ENCODE measurements at regions not wholly inside any gene's neighbourhood (a gene's known extent, or its start where the extent isn't known, plus 50 kb on each side); places are given as distances from the start of the nearest gene placed in this dataset.
"Not testable (repeated sequence)": the region's sequence is repeated elsewhere in the genome, so short reads cannot be mapped to it uniquely, and the experiment has no call there.

- DNase-seq = no peak
Measured at GRCh38 chr3:82376883-82377282, 615.4 kb upstream of the GBE1 start.

- not testable (repeated sequence) for DNase-seq
Measured at GRCh38 chr3:82373833-82374232, 612.4 kb upstream of the GBE1 start.

- no peak for DNase-seq
Measured at GRCh38 chr3:82364827-82365226, 603.4 kb upstream of the GBE1 start.

- no peak for DNase-seq
Measured at GRCh38 chr3:82363131-82363530, 601.7 kb upstream of the GBE1 start.

GRCh38 chr3:82355228-82355627 lies 593.8 kb upstream of the GBE1 start:
- no peak for DNase-seq

- DNase-seq = no peak
Measured at GRCh38 chr3:82354228-82354627, 592.8 kb upstream of the GBE1 start.

GRCh38 chr3:82353306-82354171 lies 592.1 kb upstream of the GBE1 start:
- DNase-seq = no peak

- DNase-seq = no peak
Measured at GRCh38 chr3:82347585-82347984, 586.1 kb upstream of the GBE1 start.

- DNase-seq = no peak
Measured at GRCh38 chr3:82342521-82342920, 581.1 kb upstream of the GBE1 start.

GRCh38 chr3:82329300-82329699 lies 567.9 kb upstream of the GBE1 start:
- no peak for DNase-seq

GRCh38 chr3:82311901-82312300 lies 550.5 kb upstream of the GBE1 start:
- no peak for DNase-seq

GRCh38 chr3:82308755-82309154 lies 547.3 kb upstream of the GBE1 start:
- DNase-seq = no peak

GRCh38 chr3:82306189-82306588 lies 544.7 kb upstream of the GBE1 start:
- no peak for DNase-seq

- no peak for DNase-seq
Measured at GRCh38 chr3:82294609-82295008, 533.2 kb upstream of the GBE1 start.

GRCh38 chr3:82293867-82294266 lies 532.4 kb upstream of the GBE1 start:
- DNase-seq = no peak

- DNase-seq = no peak
Measured at GRCh38 chr3:82293435-82293834, 532.0 kb upstream of the GBE1 start.

- DNase-seq = no peak
Measured at GRCh38 chr3:82287562-82287961, 526.1 kb upstream of the GBE1 start.

- DNase-seq = no peak
Measured at GRCh38 chr3:82281205-82281604, 519.8 kb upstream of the GBE1 start.

- DNase-seq = no peak
Measured at GRCh38 chr3:82276992-82277391, 515.5 kb upstream of the GBE1 start.

- DNase-seq = no peak
Measured at GRCh38 chr3:82274897-82275296, 513.5 kb upstream of the GBE1 start.

- no peak for DNase-seq
Measured at GRCh38 chr3:82265747-82266146, 504.3 kb upstream of the GBE1 start.

- no peak for DNase-seq
Measured at GRCh38 chr3:82262193-82262592, 500.7 kb upstream of the GBE1 start.

- DNase-seq = no peak
Measured at GRCh38 chr3:82261637-82262036, 500.2 kb upstream of the GBE1 start.

- DNase-seq = no peak
Measured at GRCh38 chr3:82261013-82261412, 499.6 kb upstream of the GBE1 start.

GRCh38 chr3:82259994-82260393 lies 498.5 kb upstream of the GBE1 start:
- DNase-seq = no peak
